ENCODE measurements at regions not wholly inside any gene's neighbourhood (a gene's known extent, or its start where the extent isn't known, plus 50 kb on each side); places are given as distances from the start of the nearest gene placed in this dataset.

GRCh38 chr6:9539231-9539755 lies 875.6 kb downstream of the TFAP2A start:
- TF ChIP-seq POLR2A (IDR thresholded peaks at IDR 0.05; ENCODE audit: low read length) (no peak), GATA1 (IDR thresholded peaks at IDR 0.05; ENCODE audit: low read depth, low read length) (no peak)
